GM04504 (cell line): ENCODE measurements at regions not wholly inside any gene's neighbourhood (a gene's known extent, or its start where the extent isn't known, plus 50 kb on each side); places are given as distances from the start of the nearest gene placed in this dataset.

Source experiments
- DNase-seq: peaks from one replicate; pipeline ENCODE4 v3.0.0-alpha.2; 2012; ENCODE audit warnings: low read depth

DNA sequence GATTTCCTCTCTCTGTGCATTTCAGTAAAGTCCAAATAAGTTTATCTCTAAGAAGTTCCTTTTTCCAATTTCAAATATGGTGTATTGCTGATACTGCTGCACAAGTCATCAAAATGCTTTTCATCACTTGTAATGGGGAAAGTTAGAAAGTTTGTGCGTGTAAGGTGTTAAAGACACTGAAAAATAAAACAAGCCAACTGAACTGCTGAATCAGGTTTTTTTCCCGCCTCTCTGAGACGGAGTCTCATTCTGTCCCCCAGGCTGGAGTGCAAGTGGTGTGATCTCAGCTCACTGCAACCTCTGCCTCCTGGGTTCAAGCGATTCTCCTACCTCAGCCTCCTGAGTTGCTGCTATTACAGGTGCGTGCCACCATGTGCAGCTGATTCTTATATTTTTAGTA is 400.9 kb downstream of the LRRC70 start:
- DNase-seq = no peak

DNA sequence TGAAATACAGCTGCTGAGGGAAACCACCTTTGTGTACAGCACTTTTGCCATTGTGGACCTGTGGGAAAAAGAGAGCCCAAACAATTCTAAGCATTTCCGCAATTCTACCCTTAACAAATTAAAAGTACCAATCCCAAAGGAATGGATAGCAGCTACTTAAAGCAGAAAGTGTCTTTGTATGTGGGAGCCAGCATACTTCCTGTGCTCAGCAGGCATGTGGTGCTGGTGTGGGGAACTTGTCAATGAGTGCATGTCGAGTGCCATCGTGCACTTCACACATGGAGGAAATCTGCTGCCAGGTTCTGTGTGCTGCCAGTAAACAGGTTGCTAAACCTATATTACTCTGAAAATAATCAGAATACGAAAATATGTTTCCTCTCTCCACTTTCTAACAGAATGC is 399.0 kb downstream of the LRRC70 start:
- DNase-seq = no peak

DNA sequence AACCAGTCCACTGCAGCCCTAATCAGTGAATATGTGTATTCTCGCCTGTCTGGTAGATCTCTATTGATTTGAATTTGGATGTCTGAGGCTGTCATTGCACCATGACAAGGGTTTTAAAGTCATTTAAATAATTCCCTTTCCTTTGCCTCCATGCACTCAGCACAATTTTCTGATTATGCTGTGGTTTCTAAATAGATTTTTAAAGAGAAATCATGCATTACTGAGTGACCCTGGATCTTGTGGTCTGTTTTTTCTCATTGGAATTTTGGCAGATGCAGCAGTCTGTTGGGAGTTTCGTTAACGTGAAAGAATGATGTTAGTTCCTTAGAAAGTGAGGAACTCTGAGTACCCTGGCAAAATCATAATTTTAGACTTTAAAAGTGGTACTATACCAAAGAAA is 396.0 kb downstream of the LRRC70 start:
- no peak for DNase-seq

DNA sequence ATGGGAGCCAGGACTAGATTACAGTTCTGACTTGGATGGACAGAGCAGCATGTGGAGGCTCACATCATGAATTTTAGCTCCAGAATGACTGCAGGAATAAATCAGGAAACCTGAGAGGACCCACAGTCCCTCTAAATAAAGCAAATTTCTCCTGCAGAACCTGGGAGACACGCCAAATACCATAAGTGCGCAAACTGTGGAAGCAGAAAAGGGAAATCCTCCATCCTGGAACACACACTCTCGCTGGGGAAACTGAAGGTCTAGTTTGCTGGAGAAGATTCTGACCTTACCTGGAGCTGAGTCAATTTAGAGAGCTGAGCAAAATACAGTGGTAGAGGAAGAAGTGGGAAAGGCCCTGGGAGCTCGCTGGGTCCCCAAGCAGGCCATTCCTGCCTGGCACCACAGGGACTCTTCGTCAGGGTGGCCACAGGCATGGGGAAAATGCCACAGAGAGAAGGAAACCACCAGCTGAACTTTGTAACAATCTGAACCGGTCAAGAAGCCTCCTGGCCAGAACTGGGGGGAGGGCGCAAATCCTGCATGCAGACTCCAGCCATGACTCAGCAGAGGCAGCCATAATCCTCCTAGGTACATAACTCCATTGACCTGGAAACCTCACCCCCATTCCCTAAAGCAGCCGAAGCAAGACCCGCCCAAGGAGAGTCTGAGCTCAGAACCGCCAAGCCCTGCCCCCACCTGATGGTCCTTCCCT is 390.9 kb downstream of the LRRC70 start:
- no peak for DNase-seq

DNA sequence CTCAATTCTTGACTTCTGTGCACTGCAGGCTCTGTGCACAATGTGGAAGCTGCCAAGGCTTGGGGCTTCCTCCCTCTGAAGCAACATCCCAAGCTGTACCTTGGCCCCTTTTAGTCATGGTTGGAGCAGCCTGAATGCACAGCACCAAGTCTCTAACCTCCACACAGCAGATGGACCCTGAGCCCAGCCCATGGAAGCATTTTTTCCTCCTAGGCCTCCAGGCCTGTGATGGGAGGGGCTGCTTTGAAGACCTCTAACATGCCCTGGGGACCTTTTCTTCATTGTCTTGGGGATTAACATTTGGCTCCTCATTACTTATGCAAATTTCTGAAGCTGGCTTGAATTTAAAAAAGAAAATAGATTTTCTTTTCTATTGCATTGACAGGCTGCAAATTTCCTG is 385.8 kb downstream of the LRRC70 start:
- DNase-seq = no peak

DNA sequence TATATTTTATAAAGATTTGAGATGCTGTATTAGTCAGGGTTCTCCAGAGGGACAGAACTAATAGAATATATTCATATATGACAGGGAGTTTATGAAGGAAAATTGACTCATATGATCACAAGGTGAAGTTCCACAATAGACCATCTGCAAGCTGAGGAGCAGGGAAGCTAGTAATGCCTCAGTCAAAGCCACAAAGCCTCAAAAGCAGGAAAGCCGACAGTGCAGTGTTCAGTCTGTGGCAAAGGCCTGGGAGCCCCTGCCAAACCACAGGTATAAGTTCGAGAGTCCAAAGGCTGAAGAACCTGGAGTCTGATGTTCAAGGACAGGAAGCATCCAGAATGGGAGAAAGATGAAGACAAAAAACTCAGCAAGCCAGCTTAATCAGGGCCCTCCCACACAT is 382.2 kb downstream of the LRRC70 start:
- DNase-seq = no peak

DNA sequence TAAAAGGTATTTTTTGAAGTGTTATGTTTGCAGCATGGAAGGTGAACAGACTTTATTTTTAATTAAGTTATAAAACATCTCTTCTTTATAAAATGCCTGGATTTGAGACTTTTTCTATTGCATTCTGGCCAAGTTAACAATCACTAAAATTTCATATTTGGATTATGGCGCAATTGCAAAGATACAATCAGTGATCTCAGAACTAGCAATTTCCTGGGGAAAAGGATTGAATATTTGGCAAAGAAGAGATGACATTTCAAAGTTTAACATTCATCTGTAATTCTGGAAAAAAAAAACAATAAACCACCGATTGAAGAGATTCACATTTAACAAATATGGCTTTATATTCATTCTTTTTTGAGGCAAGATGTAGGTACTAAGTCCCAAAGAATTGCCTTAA is 378.0 kb downstream of the LRRC70 start:
- DNase-seq = no peak

DNA sequence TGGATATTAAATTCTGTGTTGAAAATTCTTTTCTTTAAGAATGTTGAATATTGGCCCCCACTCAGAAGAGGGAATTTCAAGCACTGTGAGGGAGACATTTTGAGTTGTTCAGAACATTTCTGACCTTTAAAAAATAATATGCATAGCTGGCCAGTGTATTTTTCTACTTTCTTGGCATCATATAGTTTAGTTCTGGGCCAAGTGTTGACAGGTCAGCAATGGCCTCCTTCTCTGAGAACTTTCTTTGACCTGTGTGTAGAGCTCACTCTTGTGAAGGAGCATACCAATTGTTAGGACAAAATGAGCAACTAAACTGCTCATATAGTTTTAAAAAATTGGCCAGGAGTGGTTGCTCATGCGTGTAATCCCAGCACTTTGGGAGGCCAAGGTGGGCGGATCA is 376.0 kb downstream of the LRRC70 start:
- no peak for DNase-seq

DNA sequence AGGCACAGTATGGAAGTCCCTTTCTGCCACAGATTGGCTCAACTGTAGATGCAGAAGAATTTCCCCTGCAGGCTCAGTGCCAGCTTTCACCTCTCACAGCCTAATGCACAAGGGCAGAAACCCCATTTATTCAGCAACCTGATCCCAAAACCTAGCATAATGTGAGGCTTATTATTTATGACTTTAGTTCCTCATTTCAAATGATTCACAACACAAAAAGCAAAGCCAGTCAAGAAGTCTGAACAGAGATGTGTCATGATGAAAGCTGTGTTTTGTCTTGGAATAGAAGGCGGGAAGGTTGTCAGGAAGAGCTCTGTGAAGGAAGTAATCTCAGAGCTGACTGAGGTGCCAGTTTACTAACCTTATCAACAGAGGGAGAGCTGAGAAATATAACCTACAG is 369.7 kb downstream of the LRRC70 start:
- DNase-seq = no peak

DNA sequence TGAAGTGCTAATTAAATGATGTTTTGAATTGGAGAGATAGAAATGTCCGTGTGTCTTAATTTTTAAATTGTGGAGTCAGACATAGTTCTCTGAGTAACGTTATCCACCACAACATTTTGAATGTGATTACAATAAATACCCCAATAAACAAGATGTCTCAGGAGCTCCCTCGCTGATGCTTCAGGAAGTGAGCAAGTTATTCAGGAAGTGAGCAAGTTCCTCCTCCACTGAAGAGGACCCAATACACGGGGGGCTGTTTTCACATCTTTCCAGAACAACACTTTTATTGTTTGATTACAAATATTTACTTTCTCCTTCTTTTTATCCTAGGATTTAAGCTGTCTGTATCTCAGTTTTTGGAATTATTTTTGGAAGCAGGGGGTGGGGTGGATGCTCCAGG is 363.8 kb downstream of the LRRC70 start:
- no peak for DNase-seq

DNA sequence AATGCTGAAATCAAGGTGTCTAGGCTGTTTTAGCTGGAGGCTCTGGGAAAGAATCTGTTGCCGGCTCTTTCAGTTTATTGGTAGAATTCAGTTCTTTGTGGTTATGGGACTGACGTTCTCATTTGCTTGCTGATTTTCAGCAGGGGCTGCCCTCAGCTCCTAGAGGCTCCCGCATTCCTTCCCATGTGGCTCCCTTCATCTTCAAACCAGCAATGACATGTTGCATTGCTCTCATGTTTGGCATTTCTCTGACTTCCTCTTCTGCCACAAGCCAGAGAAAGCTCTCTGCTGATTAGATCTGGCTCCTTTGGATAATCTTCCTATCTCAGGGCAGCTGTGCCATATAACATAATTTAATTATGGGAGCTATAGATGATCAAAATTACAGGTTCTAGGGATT is 360.3 kb downstream of the LRRC70 start:
- DNase-seq = no peak

DNA sequence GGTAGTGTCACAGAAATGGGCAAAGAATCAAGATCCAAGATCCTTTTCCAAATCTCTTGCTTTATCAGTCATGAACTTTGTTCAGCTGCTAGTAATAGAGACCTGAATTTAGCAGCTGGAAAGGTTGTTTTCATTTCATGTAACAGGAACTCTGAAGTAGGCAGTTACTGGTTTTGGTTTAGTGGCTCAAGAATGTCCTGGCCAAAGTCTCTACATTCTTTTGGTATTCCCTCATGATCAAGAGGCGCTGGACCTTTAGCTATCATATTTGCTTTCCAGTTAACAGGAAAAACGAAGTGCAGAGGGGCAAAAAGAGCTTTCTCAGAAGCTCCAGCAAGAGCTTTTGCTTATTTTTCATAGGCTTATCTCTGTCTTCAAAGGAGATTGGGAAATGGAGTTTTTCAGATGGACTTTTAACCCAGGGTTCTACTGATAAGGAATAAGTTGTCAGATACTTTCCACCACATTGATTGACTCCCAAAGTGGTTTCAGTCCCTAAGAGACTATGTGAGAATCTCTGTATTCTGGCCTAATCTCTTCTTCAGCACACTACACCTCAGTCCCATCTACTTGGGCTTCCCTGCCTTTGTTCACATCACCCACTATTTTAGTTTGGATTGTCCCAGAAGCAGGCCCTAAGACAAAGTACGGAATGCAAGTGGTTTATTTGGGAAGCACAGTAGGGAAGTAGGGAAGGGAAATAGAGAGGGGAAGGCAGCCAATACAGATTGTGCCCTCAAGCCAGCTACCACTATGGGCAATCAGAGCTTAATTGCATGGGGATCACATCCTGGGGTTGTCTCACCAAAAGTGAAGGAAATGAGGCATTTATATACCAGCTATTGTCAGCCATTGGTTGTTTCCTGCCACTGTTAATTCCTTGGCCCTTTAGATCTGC is 359.3 kb downstream of the LRRC70 start:
- no peak for DNase-seq

DNA sequence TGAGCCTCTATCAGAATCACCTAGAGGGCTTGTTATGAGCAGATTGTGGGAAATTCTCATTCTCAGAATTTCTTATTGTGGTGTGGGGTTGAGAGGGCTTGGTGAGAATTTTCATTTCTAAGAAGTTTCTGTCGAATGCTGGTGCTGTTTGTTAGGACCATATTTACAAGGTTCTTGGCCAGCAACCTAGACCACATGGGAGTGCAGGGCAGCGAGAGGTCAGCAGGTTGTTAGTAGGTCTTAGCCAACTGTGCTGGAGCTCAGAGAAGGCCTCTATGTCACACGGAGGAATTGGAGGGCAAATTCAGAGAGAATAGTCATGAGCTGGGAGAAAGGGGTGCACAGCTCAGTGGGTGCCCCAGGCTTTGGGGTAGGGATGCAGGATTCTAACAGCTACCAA is 357.0 kb downstream of the LRRC70 start:
- no peak for DNase-seq

DNA sequence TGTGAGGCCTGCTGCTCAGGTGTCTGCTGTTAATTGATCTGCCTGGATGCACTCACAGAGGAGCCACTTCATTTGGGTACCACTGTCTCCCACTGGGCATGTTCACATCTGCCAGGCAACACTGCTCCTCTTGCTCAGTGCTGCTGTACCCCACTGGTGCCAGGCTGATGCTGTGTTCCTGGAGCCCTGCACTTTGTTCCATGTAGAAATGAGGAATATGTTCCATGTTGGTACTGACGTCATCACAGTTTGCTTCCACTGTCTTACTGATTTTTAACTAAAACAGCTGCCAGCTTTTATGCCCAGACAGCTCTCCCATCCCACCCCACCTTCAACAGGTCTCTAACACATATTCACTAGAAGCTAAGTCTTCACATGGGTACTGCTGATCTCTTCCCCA is 355.7 kb downstream of the LRRC70 start:
- DNase-seq = no peak

DNA sequence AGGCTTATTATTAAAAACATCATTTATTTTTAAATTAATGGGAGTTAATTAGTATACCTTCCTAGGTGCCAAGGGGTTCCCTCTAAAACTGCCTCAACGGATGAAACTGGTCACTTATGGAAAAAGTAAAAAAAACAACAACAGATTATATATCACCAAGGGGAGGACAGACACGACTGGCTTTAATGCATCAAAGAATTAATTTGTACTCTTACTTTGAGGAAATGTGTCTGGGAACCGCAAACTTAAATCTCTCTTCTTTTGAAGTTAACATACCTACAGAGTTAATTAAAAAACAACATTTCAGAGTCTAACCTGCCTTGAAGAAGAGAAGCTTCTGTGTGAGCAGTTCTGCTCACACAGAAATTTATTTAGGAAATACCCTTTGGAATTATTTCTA is 354.6 kb downstream of the LRRC70 start:
- DNase-seq = no peak

DNA sequence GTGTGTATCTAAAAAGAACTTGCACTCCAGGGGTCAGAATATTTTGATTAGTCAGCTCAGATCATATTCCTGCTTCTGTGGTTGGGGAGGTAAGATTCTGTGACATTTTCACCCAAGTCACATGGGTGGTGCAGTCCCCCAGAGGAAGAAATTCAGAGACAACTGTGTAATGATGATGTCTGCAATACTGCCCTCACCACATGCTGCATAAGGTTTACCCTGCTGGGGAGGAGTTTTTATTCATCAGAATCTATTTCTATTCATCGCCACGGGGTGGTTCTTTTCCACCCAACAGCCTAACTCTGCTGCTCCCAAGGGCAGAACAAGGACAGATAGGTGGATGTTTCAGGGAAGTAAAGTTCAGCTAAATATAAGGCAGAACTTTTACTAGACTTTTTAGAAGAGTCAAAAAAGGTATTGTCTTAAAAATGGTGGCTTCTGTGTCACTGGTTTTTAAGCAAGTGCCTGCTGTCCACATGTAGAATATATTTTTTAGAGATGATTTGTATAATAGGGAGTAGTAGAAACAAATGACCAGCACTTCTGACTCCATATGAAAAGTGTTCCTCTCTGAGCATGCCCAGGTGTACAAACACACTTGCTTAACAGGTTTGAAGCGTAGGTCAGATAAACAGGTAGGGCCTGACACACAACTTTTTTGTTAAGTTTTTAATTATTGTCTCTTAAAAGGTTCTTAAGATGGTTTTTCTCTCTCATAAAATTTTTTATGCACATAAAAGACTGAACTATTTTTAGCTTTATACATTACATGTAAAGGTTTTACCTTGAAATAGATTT is 352.7 kb downstream of the LRRC70 start:
- DNase-seq = no peak

DNA sequence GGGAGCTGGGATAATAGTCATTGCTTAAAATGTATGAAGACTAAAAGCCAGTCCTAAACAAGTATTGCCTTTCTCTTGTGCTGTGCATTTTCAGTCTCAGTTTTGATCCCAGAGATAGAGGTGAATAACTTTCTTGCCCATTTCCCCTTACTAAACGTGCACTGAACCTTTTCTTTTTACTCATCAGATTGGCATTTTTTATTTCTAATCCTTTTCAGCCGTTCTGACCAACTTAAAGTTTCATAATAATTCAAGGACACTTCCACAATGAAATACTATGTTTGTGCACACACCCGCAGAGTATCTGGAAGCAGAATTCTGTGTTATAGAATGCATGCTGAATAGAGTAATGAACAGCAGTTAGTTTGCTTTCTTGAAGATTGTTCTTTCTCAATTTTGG is 343.6 kb downstream of the LRRC70 start:
- DNase-seq = no peak

DNA sequence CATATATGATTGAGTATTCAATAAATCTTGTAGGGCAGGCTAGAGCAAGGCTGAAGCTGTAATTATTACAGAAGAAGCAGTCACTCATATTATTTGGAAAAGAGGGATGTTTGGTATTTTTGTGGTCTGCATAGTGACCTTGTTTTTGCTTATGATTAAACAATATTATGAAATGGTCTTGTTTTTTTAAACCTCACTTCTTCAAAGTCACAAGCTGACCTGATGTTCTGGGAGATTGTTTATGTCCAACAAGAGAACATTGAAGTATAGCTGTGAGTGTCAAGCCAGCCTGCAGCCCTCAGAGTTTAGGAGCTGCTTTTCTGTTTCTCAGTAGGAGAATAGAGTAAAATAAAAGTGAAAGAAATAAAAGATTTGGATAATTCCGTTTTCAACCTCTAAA is 342.2 kb downstream of the LRRC70 start:
- no peak for DNase-seq

DNA sequence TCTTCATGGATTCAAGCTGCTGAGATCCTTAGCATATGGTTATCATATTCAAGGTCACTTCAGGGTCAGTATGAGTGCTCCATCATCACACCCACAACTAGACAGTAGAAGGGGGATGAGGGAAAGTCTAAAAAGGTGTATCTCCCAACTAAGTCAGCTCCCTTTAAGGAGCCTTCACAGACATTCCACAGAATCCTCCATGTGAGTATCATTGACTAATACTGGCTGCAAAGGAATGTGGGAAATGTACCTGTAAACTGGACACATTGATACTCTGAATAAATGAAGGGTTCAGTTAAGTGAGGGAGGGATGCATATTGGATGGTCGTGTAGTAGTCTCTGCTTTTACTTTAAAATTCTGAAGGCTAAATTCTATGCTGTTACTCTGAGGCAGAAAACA is 330.7 kb downstream of the LRRC70 start:
- DNase-seq = no peak

DNA sequence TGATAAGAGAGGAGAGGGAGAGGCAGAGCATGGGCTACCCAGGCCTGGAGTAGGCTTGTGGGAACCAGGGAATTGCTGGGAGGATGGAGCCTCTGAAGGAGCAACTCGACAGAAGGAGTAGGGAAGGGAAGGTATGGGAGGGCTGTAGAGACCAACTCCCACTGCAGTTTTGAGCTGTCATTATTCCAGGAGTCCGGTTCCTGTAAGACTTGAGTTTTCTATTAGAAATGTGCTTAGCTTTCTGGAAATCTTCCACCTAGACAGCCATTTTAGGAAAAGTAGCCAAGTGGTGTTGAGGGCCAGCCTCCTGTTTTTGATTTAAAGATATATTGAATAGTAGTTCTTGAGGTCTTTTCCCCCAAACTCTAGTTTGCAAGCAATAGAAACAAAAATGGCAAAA is 323.5 kb downstream of the LRRC70 start:
- DNase-seq = no peak

DNA sequence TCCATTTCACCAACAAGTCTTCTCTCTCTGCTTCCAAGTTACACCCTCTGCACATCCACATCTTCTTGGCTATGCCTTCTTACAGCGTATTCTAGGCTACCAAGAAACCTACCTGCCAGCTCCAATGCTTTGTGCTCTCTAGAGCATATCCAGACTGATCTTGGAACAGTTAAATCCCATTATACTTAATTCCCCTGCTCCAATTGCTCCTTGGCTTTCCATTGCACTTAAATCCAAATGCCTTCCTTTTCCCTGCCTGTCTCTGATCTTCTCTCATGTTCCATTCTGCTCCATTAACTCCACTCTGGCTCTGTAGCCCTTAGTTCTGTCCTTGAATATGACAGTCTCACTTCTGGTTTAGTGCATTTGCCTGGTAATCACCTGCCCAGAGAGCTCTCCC is 322.4 kb downstream of the LRRC70 start:
- no peak for DNase-seq

DNA sequence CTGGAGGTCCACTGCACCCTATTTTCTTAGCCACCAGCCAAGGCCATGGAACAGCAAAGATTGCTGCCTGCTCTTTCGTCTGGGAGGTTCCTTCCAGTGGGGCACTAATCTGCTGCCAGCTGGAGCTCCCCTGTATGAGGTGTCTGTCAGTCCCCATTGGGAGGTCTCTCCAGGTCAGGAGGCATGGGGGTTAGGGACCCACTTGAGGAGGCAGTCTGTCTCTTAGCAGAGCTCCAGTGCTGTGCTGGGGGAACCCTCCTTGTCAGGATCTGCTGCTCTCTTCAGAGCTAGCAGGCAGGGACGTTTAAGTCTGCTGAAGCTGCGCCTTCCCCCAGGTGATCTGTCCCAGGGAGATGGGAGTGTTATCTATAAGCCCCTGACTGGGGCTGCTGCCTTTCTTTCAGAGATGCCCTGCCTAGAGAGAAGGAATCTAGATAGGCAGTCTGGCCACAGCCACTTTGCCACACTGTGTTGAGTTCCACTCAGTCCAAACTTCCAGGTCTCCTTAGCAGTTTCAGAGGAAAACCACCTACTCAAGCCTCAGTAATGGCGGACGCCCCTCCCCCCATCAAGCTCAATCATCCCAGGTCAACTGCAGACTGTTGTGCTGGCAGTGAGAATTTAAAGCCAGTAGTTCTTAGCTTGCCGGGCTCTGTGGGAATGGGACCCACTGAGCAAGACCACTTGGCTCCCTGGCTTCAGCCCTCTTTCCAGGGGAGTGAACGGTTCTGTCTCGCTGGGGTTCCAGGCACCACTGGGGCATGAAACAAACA is 317.7 kb downstream of the LRRC70 start:
- DNase-seq = no peak
